HCT116 (cell line): ENCODE measurements at regions not wholly inside any gene's neighbourhood (a gene's known extent, or its start where the extent isn't known, plus 50 kb on each side); places are given as distances from the start of the nearest gene placed in this dataset.

Source experiments
- CTCF ChIP-seq, 3 experiments: fragments of 200-600 bp in 1 of 3; sonication (generic) in 1 of 3; IDR thresholded peaks in 2 of 3; conservative IDR thresholded peaks in 1 of 3; 2 replicates each; pipeline ENCODE4 v1.5.1; 2012 to 2017; ENCODE audit warnings: low read depth in 2 of 3, low read length in 2 of 3, antibody characterized with exemption in 1 of 3, borderline replicate concordance in 1 of 3, control low read depth in 1 of 3, mild to moderate bottlenecking in 1 of 3, mixed read lengths in 1 of 3, mixed run types in 1 of 3, moderate library complexity in 1 of 3; ENCODE audit not compliant: insufficient read depth in 1 of 3
- EGR1 ChIP-seq: IDR thresholded peaks from 2 replicates; pipeline ENCODE4 v1.6.1; 2012; ENCODE audit warnings: low read depth
- EZH2 ChIP-seq: fragments of 200-600 bp; sonication (generic); IDR thresholded peaks from 2 replicates; pipeline ENCODE4 v1.6.1; 2017; ENCODE audit warnings: antibody characterized with exemption, mixed run types
- EZH2phosphoT487 ChIP-seq: fragments of 200-600 bp; IDR thresholded peaks from 2 replicates; pipeline ENCODE4 v1.6.1; 2018; ENCODE audit warnings: antibody characterized with exemption, borderline replicate concordance
- FOSL1 ChIP-seq: IDR thresholded peaks from 2 replicates; pipeline ENCODE4 v1.6.1; 2012; ENCODE audit warnings: low read depth
- POLR2A ChIP-seq: IDR thresholded peaks from 2 replicates; pipeline ENCODE4 v1.7.0; 2011; ENCODE audit warnings: borderline replicate concordance; ENCODE audit not compliant: insufficient read depth, insufficient read length; ENCODE audit errors: extremely low read depth
- REST ChIP-seq: IDR thresholded peaks from 2 replicates; pipeline ENCODE4 v1.6.1; 2012; ENCODE audit warnings: low read depth
- ZNF274 ChIP-seq: fragments of 200-500 bp; sonication (Bioruptor generic); IDR thresholded peaks from 2 replicates; pipeline ENCODE4 v1.6.1; 2014; ENCODE audit warnings: mild to moderate bottlenecking, low read depth, low read length, inconsistent platforms

- no peak for TF ChIP-seq EZH2phosphoT487
- no peak for TF ChIP-seq CTCF (IDR thresholded peaks at IDR 0.05 in 2 of 3, conservative IDR thresholded peaks at IDR 0.05 in 1 of 3; ENCODE audit: borderline replicate concordance in 1 of 3, insufficient read depth in 1 of 3, low read depth in 2 of 3, low read length in 2 of 3)
- TF ChIP-seq POLR2A: no peak
- no peak for TF ChIP-seq EZH2
- no peak for TF ChIP-seq FOSL1
- TF ChIP-seq REST: no peak
- TF ChIP-seq EGR1: no peak
- no peak for TF ChIP-seq ZNF274
These were observed 282.2 kb upstream of the LRRN1 start for GRCh38 chr3:3516996-3517395.
